GM21390 (cell line): ENCODE measurements at regions not wholly inside any gene's neighbourhood (a gene's known extent, or its start where the extent isn't known, plus 50 kb on each side); places are given as distances from the start of the nearest gene placed in this dataset.
"Not testable (repeated sequence)": the region's sequence is repeated elsewhere in the genome, so short reads cannot be mapped to it uniquely, and the experiment has no call there.

Experiments used
- ATAC-seq: cut with Tn5 transposase; IDR thresholded peaks from one replicate; pipeline ENCODE4 v1.9.1; 2021; ENCODE audit not compliant: unreplicated experiment

- no peak for ATAC-seq
Measured at GRCh38 chr2:175621821-175622220, 380.2 kb downstream of the LNPK start.

- ATAC-seq, result no peak
Measured at GRCh38 chr2:175620106-175620505, 382.0 kb downstream of the LNPK start.

GRCh38 chr2:175619179-175620045 lies 382.7 kb downstream of the LNPK start:
- ATAC-seq, result no peak

- no peak for ATAC-seq
Measured at GRCh38 chr2:175612280-175612679, 389.8 kb downstream of the LNPK start.

- no peak for ATAC-seq
Measured at GRCh38 chr2:175606010-175606841, 395.8 kb downstream of the LNPK start.

GRCh38 chr2:175605640-175606009 lies 396.4 kb downstream of the LNPK start:
- no peak for ATAC-seq

- no peak for ATAC-seq
Measured at GRCh38 chr2:175601969-175602368, 400.1 kb downstream of the LNPK start.

GRCh38 chr2:175599966-175600831 lies 401.9 kb downstream of the LNPK start:
- ATAC-seq, result no peak

- no peak for ATAC-seq
Measured at GRCh38 chr2:175597286-175597685, 404.8 kb downstream of the LNPK start.

GRCh38 chr2:175595139-175595538 lies 406.9 kb downstream of the LNPK start:
- ATAC-seq, result no peak

GRCh38 chr2:175593686-175594525 lies 408.2 kb downstream of the LNPK start:
- ATAC-seq, result not testable (repeated sequence)

- not testable (repeated sequence) for ATAC-seq
Measured at GRCh38 chr2:175588213-175588612, 406.7 kb upstream of the ATP5MC3 start.

- ATAC-seq, result no peak
Measured at GRCh38 chr2:175585496-175585895, 404.0 kb upstream of the ATP5MC3 start.

GRCh38 chr2:175580652-175581051 lies 399.1 kb upstream of the ATP5MC3 start:
- no peak for ATAC-seq

GRCh38 chr2:175579646-175580045 lies 398.1 kb upstream of the ATP5MC3 start:
- no peak for ATAC-seq

GRCh38 chr2:175577368-175577970 lies 396.0 kb upstream of the ATP5MC3 start:
- no peak for ATAC-seq

- ATAC-seq, result no peak
Measured at GRCh38 chr2:175576875-175577274, 395.4 kb upstream of the ATP5MC3 start.

GRCh38 chr2:175576270-175576669 lies 394.8 kb upstream of the ATP5MC3 start:
- ATAC-seq, result no peak

- peak; percentile 99 for ATAC-seq
Measured at GRCh38 chr2:175575346-175576258, 394.1 kb upstream of the ATP5MC3 start.
